ENCODE measurements at regions not wholly inside any gene's neighbourhood (a gene's known extent, or its start where the extent isn't known, plus 50 kb on each side); places are given as distances from the start of the nearest gene placed in this dataset.
A peak's percentile ranks its signal among the peaks of the same experiment; 100 is the strongest.

- TF ChIP-seq, protein P1, sequence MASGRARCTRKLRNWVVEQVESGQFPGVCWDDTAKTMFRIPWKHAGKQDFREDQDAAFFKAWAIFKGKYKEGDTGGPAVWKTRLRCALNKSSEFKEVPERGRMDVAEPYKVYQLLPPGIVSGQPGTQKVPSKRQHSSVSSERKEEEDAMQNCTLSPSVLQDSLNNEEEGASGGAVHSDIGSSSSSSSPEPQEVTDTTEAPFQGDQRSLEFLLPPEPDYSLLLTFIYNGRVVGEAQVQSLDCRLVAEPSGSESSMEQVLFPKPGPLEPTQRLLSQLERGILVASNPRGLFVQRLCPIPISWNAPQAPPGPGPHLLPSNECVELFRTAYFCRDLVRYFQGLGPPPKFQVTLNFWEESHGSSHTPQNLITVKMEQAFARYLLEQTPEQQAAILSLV (CRISPR knock-in tag; IDR thresholded peaks at IDR 0.05; ENCODE audit: borderline replicate concordance), result no peak
- TF ChIP-seq ZNF276 (CRISPR knock-in tag; IDR thresholded peaks at IDR 0.05; ENCODE audit: low read depth) (no peak), MXD4 (CRISPR knock-in tag; IDR thresholded peaks at IDR 0.05) (peak; percentile 64; the same call in 1 of the 2 replicates), ARNTL (CRISPR knock-in tag; IDR thresholded peaks at IDR 0.05) (peak; percentile 73), SNAPC2 (CRISPR knock-in tag; IDR thresholded peaks at IDR 0.05) (no peak), SP2 (CRISPR knock-in tag; IDR thresholded peaks at IDR 0.05) (no peak), NFYB (CRISPR knock-in tag; IDR thresholded peaks at IDR 0.05) (no peak), ZNF614 (CRISPR knock-in tag; IDR thresholded peaks at IDR 0.05; ENCODE audit: borderline replicate concordance) (peak; percentile 92), KDM4B (CRISPR knock-in tag; IDR thresholded peaks at IDR 0.05) (0 out of 2 replicates have a peak, but pooled peaks have one; percentile 54), SNAI1 (CRISPR knock-in tag; IDR thresholded peaks at IDR 0.05; ENCODE audit: borderline replicate concordance) (no peak), FOSL1 (CRISPR knock-in tag; IDR thresholded peaks at IDR 0.05; ENCODE audit: borderline replicate concordance) (no peak), ZNF121 (CRISPR knock-in tag; IDR thresholded peaks at IDR 0.05) (peak; percentile 80), ZNF543 (CRISPR knock-in tag; IDR thresholded peaks at IDR 0.05) (0 out of 2 replicates have a peak, but pooled peaks have one; percentile 61), KMT2B (CRISPR knock-in tag; IDR thresholded peaks at IDR 0.05) (peak; percentile 34; the same call in 1 of the 2 replicates)
- TF ChIP-seq, protein P2, sequence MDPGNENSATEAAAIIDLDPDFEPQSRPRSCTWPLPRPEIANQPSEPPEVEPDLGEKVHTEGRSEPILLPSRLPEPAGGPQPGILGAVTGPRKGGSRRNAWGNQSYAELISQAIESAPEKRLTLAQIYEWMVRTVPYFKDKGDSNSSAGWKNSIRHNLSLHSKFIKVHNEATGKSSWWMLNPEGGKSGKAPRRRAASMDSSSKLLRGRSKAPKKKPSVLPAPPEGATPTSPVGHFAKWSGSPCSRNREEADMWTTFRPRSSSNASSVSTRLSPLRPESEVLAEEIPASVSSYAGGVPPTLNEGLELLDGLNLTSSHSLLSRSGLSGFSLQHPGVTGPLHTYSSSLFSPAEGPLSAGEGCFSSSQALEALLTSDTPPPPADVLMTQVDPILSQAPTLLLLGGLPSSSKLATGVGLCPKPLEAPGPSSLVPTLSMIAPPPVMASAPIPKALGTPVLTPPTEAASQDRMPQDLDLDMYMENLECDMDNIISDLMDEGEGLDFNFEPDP (CRISPR knock-in tag; conservative IDR thresholded peaks at IDR 0.05), result no peak
Observed at GRCh38 chr1:229098903-229099578, 171.9 kb upstream of the RAB4A start (continued).

Data from HepG2 (cell line).